Tibial nerve (tissue), 3 donors: ENCODE measurements at regions not wholly inside any gene's neighbourhood (a gene's known extent, or its start where the extent isn't known, plus 50 kb on each side); places are given as distances from the start of the nearest gene placed in this dataset.

Source experiments
- CTCF ChIP-seq, 5 experiments: fragments of 200-600 bp in 3 of 5; fragments of 450-650 bp in 2 of 5; sonication (generic) in 3 of 5; IDR thresholded peaks; one replicate each; pipeline ENCODE4 v1.5.1; 2016 to 2019; ENCODE audit warnings: antibody characterized with exemption in 5 of 5, mild to moderate bottlenecking in 3 of 5, moderate library complexity in 2 of 5
- POLR2A ChIP-seq, 2 donors: fragments of 450-650 bp; IDR thresholded peaks; one replicate each; pipeline ENCODE4 v1.6.1; 2017; ENCODE audit warnings: antibody characterized with exemption in 2 of 2, mild to moderate bottlenecking in 2 of 2, moderate library complexity in 2 of 2

GRCh38 chr21:28110074-28110473, 882.6 kb downstream of the LTN1 start:
- no peak for TF ChIP-seq POLR2A (IDR thresholded peaks at IDR 0.05)
- no peak for TF ChIP-seq CTCF (IDR thresholded peaks at IDR 0.05)
